GM21723 (cell line): ENCODE measurements at regions not wholly inside any gene's neighbourhood (a gene's known extent, or its start where the extent isn't known, plus 50 kb on each side); places are given as distances from the start of the nearest gene placed in this dataset.
A peak's percentile ranks its signal among the peaks of the same experiment; 100 is the strongest.
"Not testable (repeated sequence)": the region's sequence is repeated elsewhere in the genome, so short reads cannot be mapped to it uniquely, and the experiment has no call there.

Experiments
- ATAC-seq: cut with Tn5 transposase; IDR thresholded peaks from one replicate; pipeline ENCODE4 v1.9.1; 2021; ENCODE audit warnings: mild to moderate bottlenecking, moderate library complexity; ENCODE audit not compliant: unreplicated experiment

- not testable (repeated sequence) for ATAC-seq
These were observed 521.1 kb downstream of the ETNK1 start for GRCh38 chr12:23146070-23146469.

- no peak for ATAC-seq
These were observed 543.5 kb downstream of the ETNK1 start for GRCh38 chr12:23168459-23168858.

- ATAC-seq, result no peak
These were observed 544.2 kb downstream of the ETNK1 start for GRCh38 chr12:23169012-23169695.

GRCh38 chr12:23169696-23170013 lies 544.7 kb downstream of the ETNK1 start:
- ATAC-seq, result no peak

GRCh38 chr12:23174917-23175316 lies 549.9 kb downstream of the ETNK1 start:
- no peak for ATAC-seq

GRCh38 chr12:23185346-23185745 lies 560.4 kb downstream of the ETNK1 start:
- ATAC-seq, result no peak

GRCh38 chr12:23186950-23187349 lies 562.0 kb downstream of the ETNK1 start:
- no peak for ATAC-seq

- ATAC-seq, result no peak
These were observed 568.6 kb downstream of the ETNK1 start for GRCh38 chr12:23193552-23193951.

- ATAC-seq, result no peak
These were observed 572.3 kb downstream of the ETNK1 start for GRCh38 chr12:23197266-23197665.

- ATAC-seq, result no peak
These were observed 577.8 kb downstream of the ETNK1 start for GRCh38 chr12:23202728-23203127.

GRCh38 chr12:23204933-23205778 lies 580.2 kb downstream of the ETNK1 start:
- ATAC-seq, result peak; percentile 93

GRCh38 chr12:23209793-23210192 lies 584.8 kb downstream of the ETNK1 start:
- ATAC-seq, result no peak

GRCh38 chr12:23210573-23210972 lies 585.6 kb downstream of the ETNK1 start:
- ATAC-seq, result no peak

GRCh38 chr12:23211384-23212320 lies 586.7 kb downstream of the ETNK1 start:
- no peak for ATAC-seq

- ATAC-seq, result no peak
These were observed 592.2 kb downstream of the ETNK1 start for GRCh38 chr12:23217158-23217557.

- no peak for ATAC-seq
These were observed 592.7 kb downstream of the ETNK1 start for GRCh38 chr12:23217667-23218066.

- no peak for ATAC-seq
These were observed 596.1 kb downstream of the ETNK1 start for GRCh38 chr12:23221066-23221465.

- ATAC-seq, result no peak
These were observed 597.0 kb downstream of the ETNK1 start for GRCh38 chr12:23221926-23222325.

- no peak for ATAC-seq
These were observed 597.8 kb downstream of the ETNK1 start for GRCh38 chr12:23222801-23223200.

GRCh38 chr12:23228101-23228500 lies 603.1 kb downstream of the ETNK1 start:
- ATAC-seq, result no peak

- ATAC-seq, result no peak
These were observed 605.9 kb downstream of the ETNK1 start for GRCh38 chr12:23230899-23231298.
